HepG2 (cell line): ENCODE measurements at regions not wholly inside any gene's neighbourhood (a gene's known extent, or its start where the extent isn't known, plus 50 kb on each side); places are given as distances from the start of the nearest gene placed in this dataset.

Source experiments
- AGO2 ChIP-seq: fragments of 200-400 bp; formaldehyde crosslinking; optimal IDR thresholded peaks from 2 replicates; pipeline ENCODE3; 2017; ENCODE audit warnings: mild to moderate bottlenecking, low read depth, low read length, moderate library complexity
- AKAP8 ChIP-seq: sonication (generic); formaldehyde crosslinking; IDR thresholded peaks from 2 replicates; pipeline ENCODE4 v1.5.1; 2020; ENCODE audit warnings: mild to moderate bottlenecking, missing genetic modification reagents
- BCL6 ChIP-seq: IDR thresholded peaks from 2 replicates; pipeline ENCODE4 v1.6.1; 2016; ENCODE audit warnings: missing genetic modification reagents, missing compliant biosample characterization
- HDAC2 ChIP-seq: sonication (generic); formaldehyde crosslinking; IDR thresholded peaks from 2 replicates; pipeline ENCODE4 v1.4.0; 2020; ENCODE audit warnings: missing genetic modification reagents
- NONO ChIP-seq, 2 experiments: fragments of 450-650 bp in 1 of 2; sonication (generic) in 1 of 2; formaldehyde crosslinking in 1 of 2; IDR thresholded peaks in 1 of 2; conservative IDR thresholded peaks in 1 of 2; 2 replicates each; pipeline versions ENCODE4 v1.6.1 to v1.8.0; 2017 to 2022; ENCODE audit warnings: mild to moderate bottlenecking in 1 of 2, missing genetic modification reagents in 1 of 2, moderate library complexity in 1 of 2
- SETDB1 ChIP-seq: sonication (generic); formaldehyde crosslinking; IDR thresholded peaks from 2 replicates; pipeline ENCODE4 v1.5.1; 2020; ENCODE audit warnings: missing genetic modification reagents, mild to moderate bottlenecking, borderline replicate concordance
- ZNF24 ChIP-seq: fragments of 450-650 bp; IDR thresholded peaks from 2 replicates; pipeline ENCODE4 v1.6.1; 2017; ENCODE audit warnings: antibody characterized with exemption, mild to moderate bottlenecking
- TF ChIP-seq, protein P1 (sequence below), 2 experiments: sonication (generic) in 1 of 2; formaldehyde crosslinking in 1 of 2; IDR thresholded peaks; 2 replicates each; pipeline versions ENCODE4 v1.6.1 to v1.9.0; 2014 to 2022; ENCODE audit warnings: antibody characterized with exemption in 1 of 2, borderline replicate concordance in 1 of 2, inconsistent platforms in 1 of 2, low read depth in 1 of 2, missing genetic modification reagents in 1 of 2
- TF ChIP-seq, protein P2 (sequence below): sonication (generic); formaldehyde crosslinking; IDR thresholded peaks from 2 replicates; pipeline ENCODE4 v1.8.1; 2023; ENCODE audit warnings: mild to moderate bottlenecking, missing genetic modification reagents
- TF ChIP-seq, protein P3 (sequence below): IDR thresholded peaks from 2 replicates; pipeline ENCODE4 v1.6.1; 2016; ENCODE audit warnings: mild to moderate bottlenecking
- TF ChIP-seq, protein P4 (sequence below): sonication (generic); formaldehyde crosslinking; IDR thresholded peaks from 2 replicates; pipeline ENCODE4 v1.5.0; 2020; ENCODE audit warnings: missing genetic modification reagents, mild to moderate bottlenecking, borderline replicate concordance
- TF ChIP-seq, protein P5 (sequence below): sonication (generic); formaldehyde crosslinking; IDR thresholded peaks from 2 replicates; pipeline ENCODE4 v1.5.0; 2020; ENCODE audit warnings: mild to moderate bottlenecking, missing genetic modification reagents

DNA sequence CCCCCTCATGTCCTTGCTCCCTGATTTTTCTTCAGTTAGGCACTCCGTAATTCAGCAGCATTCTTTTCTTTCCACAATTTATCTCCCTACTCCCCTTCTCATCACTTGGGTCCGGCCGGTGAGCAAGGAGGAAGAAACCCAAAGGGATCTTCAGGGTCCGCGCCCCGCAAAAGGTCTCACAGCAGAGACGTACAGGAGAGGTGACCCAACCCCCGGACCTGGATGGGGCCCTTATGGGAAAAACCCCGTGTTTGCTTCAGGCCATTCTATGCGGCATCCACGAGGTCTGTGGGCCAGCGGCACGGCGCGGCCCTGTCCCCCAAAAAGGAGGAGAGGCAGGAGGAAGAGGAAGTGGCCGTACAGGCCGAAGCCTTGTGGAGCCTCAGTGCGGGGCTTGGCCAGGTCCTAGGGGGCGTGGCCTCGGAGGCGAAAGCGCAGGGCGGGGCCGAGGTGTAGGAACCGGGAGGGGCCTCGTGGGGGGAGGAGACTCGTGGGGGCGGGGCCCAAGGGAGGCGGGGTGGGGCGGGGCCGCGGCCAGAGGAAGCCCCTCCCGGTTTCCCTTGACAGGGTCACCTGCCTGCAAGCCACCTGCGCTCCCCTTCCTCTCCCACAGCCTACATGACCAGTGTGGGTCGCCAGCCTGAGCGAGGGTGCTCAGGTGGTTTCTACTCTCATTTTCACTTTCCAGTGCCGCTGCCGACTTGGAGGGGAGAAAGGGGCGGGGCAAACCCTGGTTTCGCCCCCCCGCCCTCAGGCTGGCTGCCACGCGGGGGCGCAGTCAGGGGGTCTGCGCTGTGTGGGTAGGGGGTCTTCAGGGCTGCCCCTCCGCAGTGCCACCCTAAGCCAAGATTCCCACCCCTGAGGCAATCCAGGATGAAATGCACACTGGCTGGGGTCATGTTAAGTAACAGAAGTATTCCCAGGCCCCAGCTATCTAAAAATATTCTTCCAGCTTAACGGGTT is 156.4 kb upstream of the XPO1 start (continued):
- TF ChIP-seq, protein P1, sequence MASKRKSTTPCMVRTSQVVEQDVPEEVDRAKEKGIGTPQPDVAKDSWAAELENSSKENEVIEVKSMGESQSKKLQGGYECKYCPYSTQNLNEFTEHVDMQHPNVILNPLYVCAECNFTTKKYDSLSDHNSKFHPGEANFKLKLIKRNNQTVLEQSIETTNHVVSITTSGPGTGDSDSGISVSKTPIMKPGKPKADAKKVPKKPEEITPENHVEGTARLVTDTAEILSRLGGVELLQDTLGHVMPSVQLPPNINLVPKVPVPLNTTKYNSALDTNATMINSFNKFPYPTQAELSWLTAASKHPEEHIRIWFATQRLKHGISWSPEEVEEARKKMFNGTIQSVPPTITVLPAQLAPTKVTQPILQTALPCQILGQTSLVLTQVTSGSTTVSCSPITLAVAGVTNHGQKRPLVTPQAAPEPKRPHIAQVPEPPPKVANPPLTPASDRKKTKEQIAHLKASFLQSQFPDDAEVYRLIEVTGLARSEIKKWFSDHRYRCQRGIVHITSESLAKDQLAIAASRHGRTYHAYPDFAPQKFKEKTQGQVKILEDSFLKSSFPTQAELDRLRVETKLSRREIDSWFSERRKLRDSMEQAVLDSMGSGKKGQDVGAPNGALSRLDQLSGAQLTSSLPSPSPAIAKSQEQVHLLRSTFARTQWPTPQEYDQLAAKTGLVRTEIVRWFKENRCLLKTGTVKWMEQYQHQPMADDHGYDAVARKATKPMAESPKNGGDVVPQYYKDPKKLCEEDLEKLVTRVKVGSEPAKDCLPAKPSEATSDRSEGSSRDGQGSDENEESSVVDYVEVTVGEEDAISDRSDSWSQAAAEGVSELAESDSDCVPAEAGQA (IDR thresholded peaks at IDR 0.05; ENCODE audit: low read depth) = 0 out of 2 replicates have a peak, but pooled peaks have one; percentile 25
- TF ChIP-seq, protein P1 (CRISPR knock-in tag; IDR thresholded peaks at IDR 0.05; ENCODE audit: borderline replicate concordance) = no peak
- TF ChIP-seq, protein P2, sequence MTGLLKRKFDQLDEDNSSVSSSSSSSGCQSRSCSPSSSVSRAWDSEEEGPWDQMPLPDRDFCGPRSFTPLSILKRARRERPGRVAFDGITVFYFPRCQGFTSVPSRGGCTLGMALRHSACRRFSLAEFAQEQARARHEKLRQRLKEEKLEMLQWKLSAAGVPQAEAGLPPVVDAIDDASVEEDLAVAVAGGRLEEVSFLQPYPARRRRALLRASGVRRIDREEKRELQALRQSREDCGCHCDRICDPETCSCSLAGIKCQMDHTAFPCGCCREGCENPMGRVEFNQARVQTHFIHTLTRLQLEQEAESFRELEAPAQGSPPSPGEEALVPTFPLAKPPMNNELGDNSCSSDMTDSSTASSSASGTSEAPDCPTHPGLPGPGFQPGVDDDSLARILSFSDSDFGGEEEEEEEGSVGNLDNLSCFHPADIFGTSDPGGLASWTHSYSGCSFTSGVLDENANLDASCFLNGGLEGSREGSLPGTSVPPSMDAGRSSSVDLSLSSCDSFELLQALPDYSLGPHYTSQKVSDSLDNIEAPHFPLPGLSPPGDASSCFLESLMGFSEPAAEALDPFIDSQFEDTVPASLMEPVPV (CRISPR knock-in tag) = peak; percentile 38; the same call in 1 of the 2 replicates
- no peak for TF ChIP-seq SETDB1 (CRISPR knock-in tag)
- TF ChIP-seq, protein P3, sequence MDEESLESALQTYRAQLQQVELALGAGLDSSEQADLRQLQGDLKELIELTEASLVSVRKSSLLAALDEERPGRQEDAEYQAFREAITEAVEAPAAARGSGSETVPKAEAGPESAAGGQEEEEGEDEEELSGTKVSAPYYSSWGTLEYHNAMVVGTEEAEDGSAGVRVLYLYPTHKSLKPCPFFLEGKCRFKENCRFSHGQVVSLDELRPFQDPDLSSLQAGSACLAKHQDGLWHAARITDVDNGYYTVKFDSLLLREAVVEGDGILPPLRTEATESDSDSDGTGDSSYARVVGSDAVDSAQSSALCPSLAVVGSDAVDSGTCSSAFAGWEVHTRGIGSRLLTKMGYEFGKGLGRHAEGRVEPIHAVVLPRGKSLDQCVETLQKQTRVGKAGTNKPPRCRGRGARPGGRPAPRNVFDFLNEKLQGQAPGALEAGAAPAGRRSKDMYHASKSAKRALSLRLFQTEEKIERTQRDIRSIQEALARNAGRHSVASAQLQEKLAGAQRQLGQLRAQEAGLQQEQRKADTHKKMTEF (CRISPR knock-in tag) = peak; percentile 23; the same call in 1 of the 2 replicates
- TF ChIP-seq HDAC2 (CRISPR knock-in tag) = no peak
- no peak for TF ChIP-seq NONO (IDR thresholded peaks at IDR 0.05)
- TF ChIP-seq NONO (CRISPR knock-in tag; conservative IDR thresholded peaks at IDR 0.05) = no peak
- TF ChIP-seq BCL6 (CRISPR knock-in tag) = peak; percentile 36; the same call in 1 of the 2 replicates
- TF ChIP-seq, protein P4, sequence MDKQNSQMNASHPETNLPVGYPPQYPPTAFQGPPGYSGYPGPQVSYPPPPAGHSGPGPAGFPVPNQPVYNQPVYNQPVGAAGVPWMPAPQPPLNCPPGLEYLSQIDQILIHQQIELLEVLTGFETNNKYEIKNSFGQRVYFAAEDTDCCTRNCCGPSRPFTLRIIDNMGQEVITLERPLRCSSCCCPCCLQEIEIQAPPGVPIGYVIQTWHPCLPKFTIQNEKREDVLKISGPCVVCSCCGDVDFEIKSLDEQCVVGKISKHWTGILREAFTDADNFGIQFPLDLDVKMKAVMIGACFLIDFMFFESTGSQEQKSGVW (CRISPR knock-in tag) = no peak
- no peak for TF ChIP-seq AGO2
- TF ChIP-seq, protein P5, sequence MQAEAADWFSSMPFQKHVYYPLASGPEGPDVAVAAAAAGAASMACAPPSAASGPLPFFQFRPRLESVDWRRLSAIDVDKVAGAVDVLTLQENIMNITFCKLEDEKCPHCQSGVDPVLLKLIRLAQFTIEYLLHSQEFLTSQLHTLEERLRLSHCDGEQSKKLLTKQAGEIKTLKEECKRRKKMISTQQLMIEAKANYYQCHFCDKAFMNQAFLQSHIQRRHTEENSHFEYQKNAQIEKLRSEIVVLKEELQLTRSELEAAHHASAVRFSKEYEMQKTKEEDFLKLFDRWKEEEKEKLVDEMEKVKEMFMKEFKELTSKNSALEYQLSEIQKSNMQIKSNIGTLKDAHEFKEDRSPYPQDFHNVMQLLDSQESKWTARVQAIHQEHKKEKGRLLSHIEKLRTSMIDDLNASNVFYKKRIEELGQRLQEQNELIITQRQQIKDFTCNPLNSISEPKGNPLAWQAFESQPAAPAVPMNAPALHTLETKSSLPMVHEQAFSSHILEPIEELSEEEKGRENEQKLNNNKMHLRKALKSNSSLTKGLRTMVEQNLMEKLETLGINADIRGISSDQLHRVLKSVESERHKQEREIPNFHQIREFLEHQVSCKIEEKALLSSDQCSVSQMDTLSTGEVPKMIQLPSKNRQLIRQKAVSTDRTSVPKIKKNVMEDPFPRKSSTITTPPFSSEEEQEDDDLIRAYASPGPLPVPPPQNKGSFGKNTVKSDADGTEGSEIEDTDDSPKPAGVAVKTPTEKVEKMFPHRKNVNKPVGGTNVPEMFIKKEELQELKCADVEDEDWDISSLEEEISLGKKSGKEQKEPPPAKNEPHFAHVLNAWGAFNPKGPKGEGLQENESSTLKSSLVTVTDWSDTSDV (CRISPR knock-in tag) = 0 out of 2 replicates have a peak, but pooled peaks have one; percentile 51
- no peak for TF ChIP-seq ZNF24
- no peak for TF ChIP-seq AKAP8
